ENCODE measurements at regions not wholly inside any gene's neighbourhood (a gene's known extent, or its start where the extent isn't known, plus 50 kb on each side); places are given as distances from the start of the nearest gene placed in this dataset.

GRCh38 chr13:46481166-46481565 lies 71.8 kb upstream of the LRCH1 start:
- no peak for DNase-seq (ENCODE audit: low spot score)
- Histone ChIP-seq H3K36me3 (ENCODE audit: control insufficient read depth in 4 of 4, insufficient read depth in 3 of 4, low read depth in 1 of 4, low read length in 3 of 4) (no peaks in the 10 kb centered on the region), H3K4me3 (ENCODE audit: low read depth in 1 of 3, low read length in 3 of 3) (no peak overlapping the region), H3K4me1 (ENCODE audit: control insufficient read depth in 4 of 4, insufficient read depth in 4 of 4, low read length in 3 of 4) (no peaks in the 10 kb centered on the region), H3K27me3 (ENCODE audit: control insufficient read depth in 4 of 4, insufficient read depth in 4 of 4, low read length in 3 of 4) (peaks cover 0 to 3% (median 0%) of the 10 kb centered on the region in 4 donors), H3K9ac (ENCODE audit: low read depth in 1 of 2, low read length in 2 of 2) (no peak overlapping the region), H3K9me3 (ENCODE audit: control insufficient read depth in 4 of 4, low read length in 3 of 4) (peaks cover 0 to 6% (median 3%) of the 10 kb centered on the region in 4 donors), H3K27ac (ENCODE audit: low read depth in 1 of 2, low read length in 2 of 2) (no peak overlapping the region)
- no peak for TF ChIP-seq TAF1 (conservative IDR thresholded peaks at IDR 0.05)
- TF ChIP-seq HNF4G (IDR thresholded peaks at IDR 0.05) = no peak
- no peak for TF ChIP-seq FOXA1 (IDR thresholded peaks at IDR 0.05)
- no peak for TF ChIP-seq ZBTB33 (IDR thresholded peaks at IDR 0.05)
- no peak for TF ChIP-seq SP1 (IDR thresholded peaks at IDR 0.05)
- no peak for TF ChIP-seq FOXA2 (IDR thresholded peaks at IDR 0.05)
- TF ChIP-seq EGR1 (IDR thresholded peaks at IDR 0.05; ENCODE audit: low read depth in 2 of 2) = no peak
- TF ChIP-seq MAX (IDR thresholded peaks at IDR 0.05) = no peak
- no peak for TF ChIP-seq GABPA (IDR thresholded peaks at IDR 0.05 in 1 of 2, conservative IDR thresholded peaks at IDR 0.05 in 1 of 2)
- no peak for TF ChIP-seq CTCF (IDR thresholded peaks at IDR 0.05; ENCODE audit: low read depth, low read length, missing input control)
- TF ChIP-seq HNF4A (conservative IDR thresholded peaks at IDR 0.05) = no peak
- TF ChIP-seq ATF3 (IDR thresholded peaks at IDR 0.05) = no peak
- no peak for TF ChIP-seq REST (IDR thresholded peaks at IDR 0.05)
- no peak for TF ChIP-seq RAD21 (IDR thresholded peaks at IDR 0.05)
- no peak for TF ChIP-seq YY1 (IDR thresholded peaks at IDR 0.05)
- no peak for TF ChIP-seq JUND (IDR thresholded peaks at IDR 0.05)
- 71% methylated on average over 4 of the region's 4 CpGs for WGBS

GRCh38 chr13:46480131-46480530 lies 72.8 kb upstream of the LRCH1 start:
- H3K9me3 ChIP-seq (ENCODE audit: control insufficient read depth in 4 of 4, low read length in 3 of 4) = peaks cover 0 to 6% (median 3%) of the 10 kb centered on the region in 4 donors
- peaks cover 0 to 3% (median 0%) of the 10 kb centered on the region in 4 donors for H3K27me3 ChIP-seq (ENCODE audit: control insufficient read depth in 4 of 4, insufficient read depth in 4 of 4, low read length in 3 of 4)
- no peak overlapping the region for H3K9ac ChIP-seq (ENCODE audit: low read depth in 1 of 2, low read length in 2 of 2)
- no peak for TF ChIP-seq JUND (IDR thresholded peaks at IDR 0.05)
- no peak for TF ChIP-seq NR2F2 (IDR thresholded peaks at IDR 0.05)
- no peak for TF ChIP-seq TAF1 (conservative IDR thresholded peaks at IDR 0.05)
- no peak for TF ChIP-seq GABPA (IDR thresholded peaks at IDR 0.05 in 1 of 2, conservative IDR thresholded peaks at IDR 0.05 in 1 of 2)
- TF ChIP-seq CTCF (IDR thresholded peaks at IDR 0.05; ENCODE audit: low read depth, low read length, missing input control) = no peak
- TF ChIP-seq MAX (IDR thresholded peaks at IDR 0.05) = no peak
- no peak for TF ChIP-seq ZBTB33 (IDR thresholded peaks at IDR 0.05)
- no peak for TF ChIP-seq SP1 (IDR thresholded peaks at IDR 0.05)
- TF ChIP-seq FOXA1 (IDR thresholded peaks at IDR 0.05) = no peak
- WGBS = 94% methylated on average over 5 of the region's 5 CpGs
- no peak for DNase-seq (ENCODE audit: low spot score)
- H3K27ac ChIP-seq (ENCODE audit: low read depth in 1 of 2, low read length in 2 of 2) = no peak overlapping the region
- H3K4me1 ChIP-seq (ENCODE audit: control insufficient read depth in 4 of 4, insufficient read depth in 4 of 4, low read length in 3 of 4) = no peaks in the 10 kb centered on the region
- no peaks in the 10 kb centered on the region for H3K36me3 ChIP-seq (ENCODE audit: control insufficient read depth in 4 of 4, insufficient read depth in 3 of 4, low read depth in 1 of 4, low read length in 3 of 4)
- no peak overlapping the region for H3K4me3 ChIP-seq (ENCODE audit: low read depth in 1 of 3, low read length in 3 of 3)
